NCI-H1436 (cell line): ENCODE measurements at regions not wholly inside any gene's neighbourhood (a gene's known extent, or its start where the extent isn't known, plus 50 kb on each side); places are given as distances from the start of the nearest gene placed in this dataset.

Experiments
- DNase-seq: peaks from one replicate; lab custom pipeline; 2025; lab: John Stamatoyannopoulos, UW

GRCh38 chr11:81032906-81033305 is 1592.1 kb upstream of the TENM4 start:
- no peak for DNase-seq

GRCh38 chr11:81030186-81030585 is 1589.4 kb upstream of the TENM4 start:
- no peak for DNase-seq

GRCh38 chr11:81026032-81026431 is 1585.2 kb upstream of the TENM4 start:
- DNase-seq, result no peak

- no peak for DNase-seq
These were observed 1581.2 kb upstream of the TENM4 start for GRCh38 chr11:81022057-81022456.

GRCh38 chr11:81010631-81011030 is 1569.8 kb upstream of the TENM4 start:
- DNase-seq, result no peak

- DNase-seq, result no peak
These were observed 1566.2 kb upstream of the TENM4 start for GRCh38 chr11:81007046-81007445.

GRCh38 chr11:81005595-81005994 is 1564.8 kb upstream of the TENM4 start:
- no peak for DNase-seq

GRCh38 chr11:81004576-81004975 is 1563.7 kb upstream of the TENM4 start:
- no peak for DNase-seq

- DNase-seq, result no peak
These were observed 1561.5 kb upstream of the TENM4 start for GRCh38 chr11:81002374-81002773.

- DNase-seq, result no peak
These were observed 1559.9 kb upstream of the TENM4 start for GRCh38 chr11:81000735-81001134.

GRCh38 chr11:81000334-81000733 is 1559.5 kb upstream of the TENM4 start:
- no peak for DNase-seq

- no peak for DNase-seq
These were observed 1554.7 kb upstream of the TENM4 start for GRCh38 chr11:80995523-80995922.

GRCh38 chr11:80993536-80993935 is 1552.7 kb upstream of the TENM4 start:
- no peak for DNase-seq

GRCh38 chr11:80990885-80991284 is 1550.1 kb upstream of the TENM4 start:
- no peak for DNase-seq

GRCh38 chr11:80987171-80987570 is 1546.3 kb upstream of the TENM4 start:
- DNase-seq, result no peak

- DNase-seq, result no peak
These were observed 1545.7 kb upstream of the TENM4 start for GRCh38 chr11:80986421-80987074.

GRCh38 chr11:80980227-80980626 is 1539.4 kb upstream of the TENM4 start:
- no peak for DNase-seq

- DNase-seq, result no peak
These were observed 1533.0 kb upstream of the TENM4 start for GRCh38 chr11:80973786-80974185.

GRCh38 chr11:80970037-80970436 is 1529.2 kb upstream of the TENM4 start:
- DNase-seq, result no peak

- no peak for DNase-seq
These were observed 1526.8 kb upstream of the TENM4 start for GRCh38 chr11:80967649-80968048.

- no peak for DNase-seq
These were observed 1519.7 kb upstream of the TENM4 start for GRCh38 chr11:80960381-80961029.

- DNase-seq, result no peak
These were observed 1518.9 kb upstream of the TENM4 start for GRCh38 chr11:80959751-80960150.

- no peak for DNase-seq
These were observed 1518.2 kb upstream of the TENM4 start for GRCh38 chr11:80958987-80959386.

GRCh38 chr11:80958361-80958760 is 1517.5 kb upstream of the TENM4 start:
- DNase-seq, result no peak
